GM12874 (cell line): ENCODE measurements at regions not wholly inside any gene's neighbourhood (a gene's known extent, or its start where the extent isn't known, plus 50 kb on each side); places are given as distances from the start of the nearest gene placed in this dataset.

Experiments used
- CTCF ChIP-seq: IDR thresholded peaks from 2 replicates; pipeline ENCODE4 v1.5.1; 2011; ENCODE audit warnings: low read depth, mild to moderate bottlenecking, control low read depth, low read length, moderate library complexity; ENCODE audit not compliant: insufficient read depth

GRCh38 chr13:80284290-80284689, 56.6 kb downstream of the SPRY2 start:
- no peak for TF ChIP-seq CTCF

- TF ChIP-seq CTCF: no peak
These were observed 62.2 kb downstream of the SPRY2 start for GRCh38 chr13:80278706-80279105.

- no peak for TF ChIP-seq CTCF
These were observed 64.3 kb downstream of the SPRY2 start for GRCh38 chr13:80276371-80277289.

GRCh38 chr13:80274643-80275042, 66.3 kb downstream of the SPRY2 start:
- no peak for TF ChIP-seq CTCF

GRCh38 chr13:80273718-80274117, 67.2 kb downstream of the SPRY2 start:
- no peak for TF ChIP-seq CTCF

GRCh38 chr13:80265348-80265747, 75.6 kb downstream of the SPRY2 start:
- no peak for TF ChIP-seq CTCF

GRCh38 chr13:80263745-80264513, 77.0 kb downstream of the SPRY2 start:
- no peak for TF ChIP-seq CTCF
